ENCODE measurements at regions not wholly inside any gene's neighbourhood (a gene's known extent, or its start where the extent isn't known, plus 50 kb on each side); places are given as distances from the start of the nearest gene placed in this dataset.

DNA sequence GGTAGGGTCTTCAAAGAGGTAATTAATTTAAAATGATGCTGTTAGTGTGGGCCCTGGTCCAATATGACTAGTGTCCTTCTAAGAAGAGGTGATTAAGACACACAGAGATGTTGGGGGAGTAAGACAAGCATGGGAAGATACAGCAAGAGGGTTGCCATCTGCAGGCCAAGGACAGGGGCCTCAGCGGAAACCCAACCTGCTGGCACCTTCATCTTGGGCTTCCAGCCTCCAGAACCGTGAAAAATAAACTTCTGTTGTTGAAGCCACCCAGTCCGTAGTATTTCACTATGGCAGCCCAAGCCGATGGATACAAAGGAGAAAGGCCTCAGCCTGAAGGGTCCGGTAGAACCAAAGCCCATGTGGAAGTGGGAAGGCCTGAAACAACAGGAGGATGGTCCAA is 161.7 kb upstream of the UBE2E1 start:
- DNase-seq = no peak

DNA sequence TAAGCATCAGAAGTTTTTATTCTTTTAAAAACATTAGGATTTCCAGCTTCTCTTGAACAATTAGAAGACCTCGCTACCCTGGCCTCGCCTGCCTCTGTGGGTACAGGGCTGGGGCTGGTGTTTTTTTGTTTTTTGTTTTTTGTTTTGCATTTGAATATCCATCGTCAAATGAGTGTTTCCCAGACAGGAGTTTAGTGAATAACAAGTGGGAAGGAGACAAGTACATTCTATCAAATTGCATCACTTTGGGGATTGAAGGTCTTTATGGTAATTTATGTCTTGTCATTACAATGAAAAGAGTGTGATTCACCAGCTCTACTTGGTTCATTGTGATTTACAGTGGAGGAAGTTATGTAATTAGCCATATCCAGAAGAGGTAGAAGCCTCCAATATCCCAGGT is 161.1 kb upstream of the UBE2E1 start:
- peak; percentile 28 for DNase-seq

DNA sequence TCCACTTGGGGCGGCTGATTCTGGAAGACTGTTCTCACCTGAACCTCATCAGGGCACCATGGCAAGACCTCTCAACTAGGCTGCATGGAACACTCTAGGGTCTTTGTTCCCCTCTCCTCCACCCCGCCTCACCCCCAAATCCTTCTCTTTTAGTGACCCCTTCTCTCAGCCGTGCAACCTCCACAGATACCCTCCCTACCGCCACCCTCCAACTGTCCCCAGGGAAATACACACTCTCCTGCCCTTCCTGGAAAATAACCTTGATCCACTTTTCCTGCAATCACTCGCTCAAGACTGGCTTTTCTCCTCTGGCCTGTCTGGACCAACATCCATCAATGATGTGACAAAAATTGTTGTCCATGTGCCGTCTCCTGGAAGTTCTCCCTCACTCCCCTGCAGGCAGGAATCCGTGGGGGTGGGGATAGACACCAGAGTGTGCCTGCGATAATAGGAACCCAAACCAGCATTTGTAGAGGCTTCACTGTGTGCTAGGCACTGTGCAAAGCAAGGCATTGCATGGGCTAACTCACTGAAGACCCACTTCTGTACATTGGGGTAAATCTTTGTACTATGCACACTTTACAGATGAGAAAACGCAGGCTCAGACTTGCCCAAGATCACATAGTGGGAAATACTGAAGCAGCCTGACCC is 160.1 kb upstream of the UBE2E1 start:
- DNase-seq = no peak

DNA sequence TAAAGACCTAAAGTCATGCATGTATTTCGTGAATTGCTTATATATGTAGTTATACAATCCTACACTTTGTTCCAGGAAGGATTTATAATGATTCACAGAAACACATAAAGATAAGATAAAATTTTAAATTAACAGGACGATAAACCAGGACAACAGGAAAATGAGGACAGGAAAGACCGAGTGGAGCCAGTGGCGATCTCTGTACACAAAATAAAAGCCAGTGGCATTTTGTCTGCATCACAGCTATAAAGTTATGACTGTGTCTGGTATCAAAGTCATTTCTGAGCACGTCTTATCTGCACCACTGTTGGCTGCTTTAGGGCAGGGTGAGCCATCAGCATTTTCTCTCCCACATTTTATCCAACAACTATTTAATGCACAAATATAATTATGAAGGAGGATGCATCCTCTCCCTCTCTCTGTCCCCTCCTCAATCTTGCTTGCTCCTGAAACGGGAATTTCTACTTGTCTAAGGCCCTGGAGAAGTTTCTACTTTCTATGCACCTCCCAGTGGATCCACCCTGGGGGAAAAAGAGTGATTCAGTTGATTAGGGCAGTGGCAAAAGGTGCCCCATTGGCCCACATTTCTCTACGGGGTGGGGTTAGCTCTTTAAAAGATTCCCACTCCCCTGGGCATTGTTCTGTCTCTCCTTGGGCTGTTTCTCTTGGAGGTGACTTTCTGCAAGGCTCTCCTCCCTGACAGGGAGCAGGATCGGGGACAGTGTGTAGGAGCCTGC is 159.4 kb upstream of the UBE2E1 start:
- DNase-seq = no peak

DNA sequence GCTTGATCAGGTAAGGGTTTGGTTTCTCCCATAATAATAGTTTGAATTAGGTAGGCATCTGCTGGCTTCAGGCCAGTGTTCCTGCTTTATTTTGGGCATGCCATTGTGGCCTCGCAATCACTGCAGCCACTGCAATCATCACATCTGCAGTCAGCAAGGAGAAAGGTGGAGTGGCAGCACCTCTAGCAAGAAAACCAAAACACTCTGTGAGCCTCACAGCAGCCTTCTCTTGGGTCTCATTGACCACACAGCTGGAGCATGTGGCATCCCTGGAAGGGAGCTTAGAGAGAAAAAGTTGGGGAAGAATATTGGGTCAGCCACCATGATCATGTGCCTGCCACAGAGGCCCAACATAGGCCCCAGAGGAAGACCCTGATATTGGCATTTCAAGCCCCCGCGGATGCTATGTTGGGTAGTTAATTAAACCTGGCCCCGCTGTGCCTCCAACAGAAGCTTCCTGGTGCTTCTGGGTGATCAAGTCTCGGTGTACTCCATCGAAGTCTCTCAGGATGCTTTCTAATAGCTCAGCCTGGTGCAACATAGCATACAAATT is 158.0 kb upstream of the UBE2E1 start:
- DNase-seq = no peak

DNA sequence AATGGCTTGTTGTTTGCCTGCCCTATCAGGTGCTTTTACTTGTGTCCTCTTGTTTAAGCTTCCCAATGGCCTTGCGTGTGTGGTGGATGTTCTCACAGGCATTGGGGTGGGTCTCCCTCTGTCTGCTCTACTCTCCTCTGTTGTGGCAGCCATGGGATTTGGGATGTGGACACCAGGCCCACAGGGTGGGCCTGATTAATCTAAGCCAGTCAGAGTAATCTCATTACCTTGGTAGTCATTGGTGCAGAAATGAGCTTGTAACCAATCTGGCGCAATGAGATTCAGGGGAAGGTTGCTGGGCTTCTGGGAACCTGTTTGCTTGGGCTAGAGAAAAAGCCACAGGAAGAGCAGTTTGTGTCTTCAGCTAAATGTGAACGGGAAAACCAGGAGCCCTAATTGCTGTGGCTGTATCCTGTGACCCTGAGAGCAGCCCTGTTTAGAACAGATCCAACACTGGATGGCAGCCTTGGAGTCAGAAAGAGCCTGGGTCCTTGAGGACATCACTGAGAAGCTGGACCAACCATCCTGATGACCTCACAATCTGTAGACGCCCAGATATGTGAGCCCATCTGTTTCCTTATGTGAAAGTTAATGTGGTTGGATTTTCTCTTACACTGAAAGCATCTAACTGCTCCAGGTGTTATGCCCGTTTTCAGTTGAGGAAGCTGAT is 157.3 kb upstream of the UBE2E1 start:
- DNase-seq = peak; percentile 7

DNA sequence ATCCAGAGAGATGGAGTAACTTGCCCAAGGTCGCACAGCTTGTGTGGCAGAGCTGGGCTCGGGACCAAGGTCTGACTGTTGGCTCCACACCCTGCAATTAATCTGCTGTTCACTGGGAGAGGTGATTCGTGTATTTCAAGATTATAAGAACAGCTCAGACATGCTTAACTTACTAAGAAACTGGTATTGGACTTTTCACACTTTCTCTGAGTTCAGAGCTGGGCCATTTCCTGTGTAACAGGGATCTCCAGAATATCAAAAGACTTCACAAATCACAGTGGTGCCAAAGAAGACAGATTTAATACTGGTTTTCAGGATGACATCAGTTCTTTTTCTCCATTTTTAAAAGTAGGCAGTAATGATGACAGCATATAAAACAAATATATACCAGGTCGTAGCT is 156.8 kb upstream of the UBE2E1 start:
- DNase-seq = no peak

DNA sequence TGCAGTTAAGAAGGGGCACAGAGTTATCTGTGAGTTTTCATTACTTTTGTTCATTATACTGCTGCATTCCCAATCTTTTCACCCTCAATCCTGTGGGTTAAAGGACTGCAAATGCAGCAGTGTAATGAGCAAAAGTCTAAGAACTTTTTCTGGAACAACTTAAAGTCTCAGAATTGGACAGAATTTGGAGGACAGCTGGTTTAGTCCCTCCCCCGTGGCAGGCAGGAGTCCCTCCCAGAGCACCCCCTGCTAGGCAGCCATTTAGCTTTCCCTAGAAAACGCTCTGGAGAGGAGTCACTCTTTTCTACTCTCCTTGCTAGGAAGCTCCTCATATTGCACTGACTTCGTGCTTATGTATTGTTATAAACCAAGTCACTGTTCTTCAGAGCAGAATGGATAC is 156.3 kb upstream of the UBE2E1 start:
- no peak for DNase-seq

DNA sequence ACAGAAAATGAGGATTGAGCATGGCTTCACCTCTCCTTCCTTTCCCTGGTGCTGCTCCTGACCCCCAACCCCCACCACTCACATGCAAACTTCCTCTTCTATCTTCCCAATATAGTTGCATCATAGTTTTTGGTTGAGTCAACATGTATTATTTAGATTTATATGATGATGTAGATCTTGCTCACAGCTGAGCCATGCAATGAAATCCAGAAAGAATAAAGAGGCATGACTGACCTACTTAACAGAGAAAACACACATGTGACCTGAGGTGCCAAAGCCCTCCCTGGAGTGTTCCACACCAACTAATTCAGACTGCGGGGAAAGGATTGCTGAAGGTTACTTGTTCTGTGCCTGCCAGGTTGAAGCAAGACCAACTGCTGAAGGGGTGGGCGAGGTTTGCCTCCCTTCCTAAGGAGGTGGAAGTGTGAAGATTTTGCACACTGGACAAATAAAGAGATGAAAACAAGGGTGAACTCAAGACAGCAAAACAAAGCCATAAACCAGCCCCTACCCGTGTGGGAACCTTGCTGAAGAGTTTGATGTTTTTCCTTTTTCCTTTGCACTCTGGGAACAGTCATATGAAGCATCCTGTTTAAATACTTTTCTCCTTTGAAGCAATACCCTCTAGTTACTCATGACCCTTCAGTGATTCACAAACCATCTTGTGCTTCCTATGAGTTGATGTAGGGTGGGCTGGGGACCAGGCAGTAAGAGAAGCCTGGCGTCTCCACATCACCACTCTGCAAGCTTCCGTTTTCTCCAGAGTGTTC is 155.2 kb upstream of the UBE2E1 start:
- peak; percentile 76 for DNase-seq

DNA sequence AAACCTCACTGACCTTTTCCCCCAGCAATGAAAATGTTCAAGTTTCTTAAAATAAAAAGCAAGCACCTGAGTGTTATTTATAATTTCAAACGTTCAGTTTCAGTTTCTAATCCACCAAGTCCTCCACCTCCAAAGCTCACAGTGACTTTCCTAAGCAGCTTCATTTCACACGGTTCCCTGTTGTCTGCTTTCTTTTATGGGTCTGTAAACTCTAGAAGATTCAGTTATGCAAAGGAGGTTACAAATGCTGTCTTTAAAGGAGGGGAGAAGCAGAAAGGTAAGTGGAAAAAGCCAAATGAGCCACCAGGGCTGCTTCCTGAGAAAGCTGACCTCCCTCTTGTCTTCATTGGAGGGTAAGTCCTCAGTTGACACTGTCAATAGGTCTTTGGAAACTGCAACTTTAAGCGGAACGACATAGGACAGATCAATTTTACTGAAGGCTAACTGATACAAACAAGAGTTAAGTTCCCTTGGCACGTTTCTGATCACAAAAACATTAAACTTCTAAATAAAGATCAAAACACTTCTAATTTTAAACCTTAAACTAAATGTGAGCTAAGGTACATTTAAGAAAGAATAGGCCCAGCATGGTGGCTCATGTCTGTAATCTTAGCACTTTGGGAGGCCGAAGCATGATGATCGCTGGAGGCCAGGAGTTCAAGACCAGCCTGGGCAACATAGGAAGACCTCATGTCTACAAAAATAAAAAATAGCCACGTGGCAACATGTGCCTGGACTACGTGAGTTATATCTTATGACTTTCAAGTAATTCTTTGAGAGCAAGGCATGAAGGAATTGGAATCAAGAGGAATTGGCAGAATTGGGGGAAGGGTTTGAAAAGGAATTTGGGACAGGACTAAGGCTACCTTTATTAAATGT is 151.9 kb upstream of the UBE2E1 start:
- peak; percentile 16 for DNase-seq

DNA sequence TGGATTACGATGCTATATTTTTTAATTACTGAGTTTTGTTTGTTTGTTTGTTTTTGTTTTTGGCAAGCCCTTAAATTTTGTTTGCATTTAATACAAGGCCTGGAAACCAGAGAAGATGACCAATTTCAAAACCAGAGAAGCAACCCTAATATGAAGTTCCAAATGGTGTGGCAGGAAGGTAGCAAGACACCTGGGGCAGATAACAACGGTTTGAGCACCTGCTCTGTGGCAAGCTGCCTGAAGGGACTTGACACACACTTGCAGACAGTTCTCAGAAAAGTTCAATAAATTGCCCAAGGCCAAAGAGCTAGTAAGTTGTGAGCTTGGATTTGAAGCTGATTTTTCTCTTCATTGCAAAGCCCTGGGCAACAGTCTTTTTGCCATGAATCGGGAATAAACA is 151.2 kb upstream of the UBE2E1 start:
- no peak for DNase-seq

DNA sequence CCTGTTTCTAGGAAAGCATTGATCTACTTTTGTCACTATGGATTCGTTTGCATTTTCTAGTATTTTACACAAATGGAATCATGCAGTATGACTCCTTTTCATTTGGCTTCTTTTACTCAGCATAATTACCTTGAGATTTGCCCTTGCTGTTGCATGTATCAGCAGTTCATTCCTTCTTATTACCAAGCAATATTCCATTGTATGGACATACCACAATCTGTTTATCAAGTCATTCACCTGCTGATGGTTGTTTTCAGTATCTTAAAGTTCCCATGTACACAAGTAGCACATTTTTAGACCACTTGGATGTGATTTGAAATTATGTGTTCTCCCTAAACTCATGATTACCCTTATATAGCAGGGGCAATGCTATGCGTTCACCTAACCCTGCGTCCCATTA is 150.0 kb upstream of the UBE2E1 start:
- DNase-seq = no peak

DNA sequence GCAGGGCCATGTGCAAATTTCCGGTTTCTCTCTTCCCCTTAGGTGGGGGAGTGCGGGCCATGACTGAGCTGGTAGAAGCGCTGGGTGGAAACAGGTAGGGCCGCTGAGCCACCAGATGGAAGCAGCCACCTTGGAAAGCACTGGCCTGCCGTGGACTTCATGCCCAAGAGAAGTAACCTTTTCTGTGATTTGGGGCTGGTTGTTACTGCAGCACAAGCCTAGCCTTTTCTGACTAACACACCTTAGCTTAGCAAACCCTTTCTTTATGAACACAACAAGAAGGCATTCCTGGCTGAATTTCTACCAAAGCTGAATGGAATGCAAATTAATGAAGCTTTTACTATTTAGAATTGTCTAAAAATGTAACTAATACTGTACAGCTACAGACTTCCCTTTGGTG is 149.6 kb upstream of the UBE2E1 start:
- DNase-seq = no peak

DNA sequence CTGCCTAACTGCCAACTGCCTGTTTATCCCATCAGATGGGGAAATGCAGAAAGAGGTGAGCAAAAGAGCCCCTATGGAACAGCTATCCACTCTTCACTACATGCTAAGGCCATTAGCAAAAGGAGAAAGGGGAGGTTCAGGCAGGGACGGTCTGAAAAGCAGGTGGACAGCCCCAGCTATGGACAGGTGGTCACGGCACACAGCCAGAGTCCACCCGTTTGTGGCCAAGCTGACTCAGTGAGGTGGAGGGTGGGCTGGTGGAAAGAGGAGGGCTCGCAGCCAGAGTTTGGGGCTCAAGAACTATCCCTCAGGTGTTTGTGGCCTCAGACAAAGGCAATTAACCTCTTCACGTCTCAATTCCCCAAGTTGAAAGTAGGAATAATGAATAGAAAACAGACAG is 148.9 kb upstream of the UBE2E1 start:
- DNase-seq = no peak

DNA sequence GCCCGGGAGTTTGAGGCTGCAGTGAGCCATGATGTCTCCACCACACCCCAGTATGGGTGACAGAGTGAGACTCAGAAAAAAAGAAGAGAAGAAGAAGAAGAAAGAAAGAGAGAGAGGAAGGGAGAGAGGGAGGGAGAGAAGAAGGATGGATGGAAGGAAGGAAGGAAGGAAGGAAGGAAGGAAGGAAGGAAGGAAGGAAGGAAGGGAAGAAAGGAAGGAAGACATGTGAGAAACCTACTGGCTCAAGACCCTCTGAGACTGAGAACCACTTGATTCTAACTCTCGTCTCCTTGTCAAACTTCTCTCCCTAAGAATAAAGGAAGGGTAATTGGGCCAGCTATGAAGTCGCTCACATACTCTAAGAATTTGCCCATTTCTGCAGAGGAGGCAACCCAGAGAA is 148.1 kb upstream of the UBE2E1 start:
- DNase-seq = no peak

DNA sequence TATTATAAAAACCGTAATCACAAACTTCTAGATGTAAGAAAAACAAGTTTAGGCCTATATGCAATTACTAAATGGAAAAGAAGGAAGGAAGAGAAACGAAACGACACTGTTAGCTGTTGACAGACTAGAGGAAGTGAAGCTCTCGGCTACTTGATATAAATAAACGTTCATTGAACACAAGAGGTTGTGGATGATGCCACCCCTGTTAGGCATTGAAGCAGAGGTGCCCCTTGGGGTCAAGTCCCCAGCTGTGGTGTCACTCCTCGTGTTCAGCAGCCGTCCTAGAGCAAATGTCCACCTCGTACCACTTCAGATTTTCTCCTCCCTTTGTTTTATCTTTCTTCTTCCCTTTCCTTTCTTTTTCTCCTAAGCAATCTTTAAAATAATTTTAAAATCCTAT is 146.5 kb upstream of the UBE2E1 start:
- DNase-seq = peak; percentile 93

DNA sequence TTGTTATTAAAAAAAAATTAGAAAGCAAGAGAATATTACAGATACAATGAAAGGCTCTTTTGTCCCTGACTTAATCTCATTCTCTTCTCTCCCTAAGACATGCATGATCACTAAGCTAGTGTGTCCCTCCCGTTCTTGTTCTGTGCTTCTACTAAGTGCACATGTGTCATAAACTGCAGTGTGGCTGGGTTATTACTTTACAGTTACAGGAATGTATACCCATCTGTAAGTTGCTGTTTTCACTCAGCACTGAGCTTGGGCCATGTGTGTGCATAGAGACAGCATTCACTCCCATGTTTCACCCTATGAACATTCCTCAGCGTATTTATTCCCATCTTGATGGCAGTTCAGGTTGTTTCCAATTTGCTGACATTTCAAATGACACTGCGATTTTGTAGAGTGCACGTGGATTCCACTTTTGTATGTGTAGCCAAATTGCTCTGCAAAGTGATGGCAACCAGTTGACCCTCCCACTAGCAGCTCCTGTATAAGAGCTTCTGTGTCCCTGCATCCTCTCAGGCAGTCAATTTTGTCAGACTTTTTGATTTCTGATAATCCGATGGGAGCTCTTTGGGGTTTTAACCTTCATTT is 145.8 kb upstream of the UBE2E1 start:
- peak; percentile 20 for DNase-seq

DNA sequence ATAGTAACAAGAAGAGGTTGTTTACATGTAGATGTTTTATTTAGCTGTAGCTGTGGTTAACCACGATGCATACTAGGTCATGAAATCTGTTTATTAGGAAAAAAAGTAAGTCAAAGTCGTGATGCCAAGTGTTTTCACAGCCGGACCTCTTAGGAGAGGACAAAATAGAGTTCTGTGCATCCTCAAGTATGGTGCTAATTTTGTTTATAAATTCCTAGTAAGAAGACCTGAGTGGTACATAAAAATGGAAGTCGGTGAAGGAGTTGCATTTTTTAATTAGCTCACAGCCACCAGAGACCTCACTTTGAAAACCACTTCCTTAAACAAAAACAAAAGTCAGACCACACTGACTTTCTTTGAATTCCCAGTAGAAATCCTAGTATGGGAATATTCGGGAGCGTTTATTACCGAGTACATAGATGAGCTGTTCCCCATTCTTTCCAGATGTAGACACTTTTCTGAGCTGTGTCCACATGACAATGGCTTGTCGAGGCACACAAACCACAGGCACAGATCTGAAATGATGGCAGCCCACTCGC is 143.6 kb upstream of the UBE2E1 start:
- DNase-seq = peak; percentile 25

DNA sequence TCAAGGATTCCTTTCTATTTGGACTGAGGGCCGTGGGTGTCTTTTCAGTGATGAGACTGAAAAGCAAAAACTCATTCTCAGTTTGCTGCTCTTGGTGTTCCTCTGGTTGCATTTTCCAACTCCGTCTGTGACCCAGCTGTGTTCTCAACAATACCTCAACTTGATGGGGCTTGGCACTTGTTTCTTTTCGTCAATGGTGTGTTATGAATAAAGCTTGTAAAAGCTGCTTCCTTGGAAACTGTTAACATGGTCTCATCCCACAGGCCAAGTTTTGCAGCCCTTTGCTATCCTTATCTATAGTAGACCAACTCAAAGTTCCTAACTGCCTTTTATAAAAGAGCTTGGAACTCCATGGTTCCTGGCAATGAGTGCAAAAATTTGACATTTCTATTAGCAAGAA is 142.5 kb upstream of the UBE2E1 start:
- DNase-seq = no peak

DNA sequence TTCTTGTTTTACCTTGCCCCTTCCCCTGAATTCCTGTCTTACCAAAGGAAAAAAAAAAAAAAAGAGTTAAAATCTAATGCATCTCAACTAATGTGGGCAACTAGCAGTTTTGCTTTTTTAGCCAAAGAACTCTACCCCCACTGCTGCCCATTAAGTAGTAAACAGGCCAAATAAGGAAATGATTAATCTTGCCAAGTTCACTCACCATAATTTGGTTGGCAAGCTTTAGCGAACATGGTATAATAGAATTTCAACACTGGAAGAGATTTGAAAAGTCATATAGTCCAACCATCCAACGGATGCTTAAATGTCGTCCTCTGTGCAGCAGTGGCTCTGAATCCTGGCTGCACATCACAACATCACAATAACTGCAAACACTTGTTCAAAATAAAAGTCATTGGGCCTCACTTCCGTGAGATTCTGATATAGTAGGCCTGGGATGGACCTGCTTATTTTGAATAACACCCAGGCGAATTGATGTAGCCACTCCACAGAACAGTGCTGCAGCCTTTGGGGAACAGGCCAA is 142.0 kb upstream of the UBE2E1 start:
- DNase-seq = no peak

DNA sequence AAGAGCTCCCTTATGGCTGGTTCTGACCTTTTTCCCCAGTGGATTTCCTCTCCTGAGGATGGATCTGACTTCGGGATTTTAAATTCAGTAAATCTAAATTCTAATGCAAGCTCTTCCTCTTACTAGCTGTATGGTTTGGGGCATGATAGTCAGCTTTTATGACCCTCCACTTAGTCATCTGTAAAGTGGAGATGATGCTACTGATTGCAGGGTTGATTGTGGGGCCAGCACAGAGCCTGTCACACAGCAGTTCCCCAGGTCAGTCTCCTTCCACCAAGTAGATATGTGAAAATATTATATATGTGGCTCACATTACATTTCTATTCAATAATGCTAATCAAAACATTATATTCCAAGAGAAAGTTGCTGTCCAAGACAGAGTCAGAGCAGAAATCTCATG is 141.3 kb upstream of the UBE2E1 start:
- DNase-seq = no peak

Data from MV-4-11 (cell line).